ENCODE measurements at regions not wholly inside any gene's neighbourhood (a gene's known extent, or its start where the extent isn't known, plus 50 kb on each side); places are given as distances from the start of the nearest gene placed in this dataset.

DNA sequence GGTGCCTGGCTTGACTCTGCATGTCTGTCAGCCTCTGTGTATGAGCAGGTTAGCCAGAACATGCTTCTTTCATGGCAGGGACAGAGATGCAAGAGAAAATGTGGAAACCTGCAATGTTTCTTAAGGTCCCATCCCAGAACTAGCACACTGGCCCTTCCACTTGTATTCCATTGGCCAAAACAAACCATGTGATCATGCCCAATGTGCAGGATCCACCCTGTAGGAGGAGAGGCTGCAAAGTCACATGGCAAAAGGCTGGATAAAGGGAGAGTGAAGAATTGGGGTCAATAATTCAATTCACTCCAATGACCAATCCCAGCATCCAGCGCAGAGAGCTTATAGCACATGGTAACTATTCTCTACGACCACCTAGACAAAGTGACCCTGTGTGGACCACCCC is 405.5 kb downstream of the MIAT start:
- Histone ChIP-seq H2AFZ (ENCODE audit: low read length) (0 out of 2 replicates have a peak overlapping the region, but pooled peaks have one; percentile 11), H2BK5ac (ENCODE audit: low read depth, low read length) (no peak overlapping the region), H3K27ac (ENCODE audit: low read depth, low read length) (no peak overlapping the region), H3K27me3 (replicated peaks in 1 of 4; ENCODE audit: control insufficient read depth in 3 of 4, extremely low read depth in 1 of 4, insufficient read depth in 3 of 4, low read length in 3 of 4) (peaks cover 0 to 3% (median 0%) of the 10 kb centered on the region in 4 experiments; a peak in 1 of 7 replicates), H3K9me3 (ENCODE audit: insufficient read depth in 2 of 2, low read depth in 1 of 2, low read length in 1 of 2) (no peaks in the 10 kb centered on the region), H3K4me3 (ENCODE audit: extremely low read depth in 1 of 4, insufficient read depth in 2 of 4, low read depth in 3 of 4, low read length in 4 of 4) (no peak overlapping the region), H3K23ac (ENCODE audit: insufficient read length) (no peak overlapping the region), H2BK120ac (replicated peaks; ENCODE audit: low read depth, low read length) (no peak overlapping the region), H2BK15ac (ENCODE audit: low read length) (no peak overlapping the region), H4K20me1 (replicated peaks in 1 of 2; ENCODE audit: control insufficient read depth in 1 of 2, insufficient read depth in 2 of 2, low read length in 2 of 2) (no peaks in the 10 kb centered on the region), H3K36me3 (ENCODE audit: control insufficient read depth in 2 of 4, insufficient read depth in 4 of 4, low read length in 3 of 4) (no peaks in the 10 kb centered on the region), H4K8ac (ENCODE audit: extremely low read depth, insufficient read depth, low read length) (no peak overlapping the region), H4K5ac (ENCODE audit: insufficient read length, low read depth, low read length) (no peak overlapping the region), H3K4me2 (ENCODE audit: insufficient read depth in 1 of 2, low read depth in 2 of 2, low read length in 2 of 2) (no peak overlapping the region), H3K79me1 (ENCODE audit: low read depth, low read length) (no peaks in the 10 kb centered on the region), H3K14ac (ENCODE audit: insufficient read length) (no peak overlapping the region), H3K23me2 (ENCODE audit: low read depth, low read length) (no peaks in the 10 kb centered on the region; the same call in 1 of the 2 replicates), H4K91ac (replicated peaks; ENCODE audit: insufficient read length, low read length) (no peak overlapping the region), H3K79me2 (ENCODE audit: control insufficient read depth in 1 of 2, insufficient read depth in 2 of 2, low read length in 2 of 2) (no peaks in the 10 kb centered on the region), H3K18ac (ENCODE audit: extremely low read depth, low read length) (no peak overlapping the region), H2BK12ac (ENCODE audit: low read depth, low read length) (no peak overlapping the region), H3K56ac (replicated peaks; ENCODE audit: insufficient read length, low read depth, low read length) (no peak overlapping the region), H2AK5ac (ENCODE audit: low read depth, low read length) (no peak overlapping the region), H3K9ac (replicated peaks in 1 of 4; ENCODE audit: extremely low read depth in 1 of 4, low read depth in 3 of 4, low read length in 3 of 4) (no peak overlapping the region), H3K4ac (replicated peaks; ENCODE audit: insufficient read length, low read depth, low read length) (no peak overlapping the region), H3K4me1 (replicated peaks in 1 of 4; ENCODE audit: control insufficient read depth in 3 of 4, insufficient read depth in 4 of 4, low read length in 3 of 4) (peaks cover 0 to 5% (median 3%) of the 10 kb centered on the region in 4 experiments; a peak in 2 of 7 replicates), H2BK20ac (ENCODE audit: low read length) (no peak overlapping the region)
- no peak for TF ChIP-seq NRF1 (IDR thresholded peaks at IDR 0.05; ENCODE audit: low read depth, low read length)
- 79% methylated on average over 2 of the region's 2 CpGs; no CpG with 5 or more reads in 1 of the 2 experiments for WGBS, 2 experiments (ENCODE audit: extremely low coverage in 1 of 2, insufficient coverage in 1 of 2, insufficient read length in 1 of 2, insufficient replicate concordance in 2 of 2, low coverage in 1 of 2, low lambda C conversion rate in 2 of 2, missing lambda C conversion rate in 1 of 2)
- ChIA-PET POLR2A (ENCODE audit: partially characterized antibody) (no interaction called here), CTCF (ENCODE audit: partially characterized antibody) (interaction anchor here (0.8 to 1.0 kb wide), 2 partner anchors 80 to 320 kb away, joined by 3 read pairs; no protein-coding TSS in a partner anchor)
- no peak for FAIRE-seq
- DNase-seq (ENCODE audit: low read depth in 1 of 2, low spot score in 2 of 2), result no peak

All from H1 (cell line).